GM23248 (cell line): ENCODE measurements at regions not wholly inside any gene's neighbourhood (a gene's known extent, or its start where the extent isn't known, plus 50 kb on each side); places are given as distances from the start of the nearest gene placed in this dataset.
A peak's percentile ranks its signal among the peaks of the same experiment; 100 is the strongest.

ENCODE experiments used
- DNase-seq: peaks from one replicate; pipeline ENCODE4 v3.0.0-alpha.2; 2015
- H2AFZ ChIP-seq: fragments of 200-600 bp; sonication (generic); 2 replicates; pipeline ENCODE4 v1.6.1; 2016; ENCODE audit warnings: antibody characterized with exemption
- H3F3A ChIP-seq: fragments of 200-600 bp; sonication (generic); 2 replicates; pipeline ENCODE4 v1.6.1; 2016; ENCODE audit warnings: mild to moderate bottlenecking, antibody characterized with exemption, mixed run types; ENCODE audit not compliant: insufficient read depth
- H3K27ac ChIP-seq: fragments of 200-600 bp; sonication (generic); 2 replicates; pipeline ENCODE4 v1.5.1; 2016; ENCODE audit warnings: mild to moderate bottlenecking
- H3K27me3 ChIP-seq: fragments of 200-600 bp; sonication (generic); replicated peaks from 2 replicates; pipeline ENCODE4 v1.6.1; 2016; ENCODE audit warnings: mild to moderate bottlenecking; ENCODE audit not compliant: insufficient read depth
- H3K36me3 ChIP-seq: fragments of 200-600 bp; sonication (generic); 2 replicates; pipeline ENCODE4 v1.6.1; 2016; ENCODE audit warnings: low read depth, mild to moderate bottlenecking
- H3K4me1 ChIP-seq: fragments of 200-600 bp; sonication (generic); 2 replicates; pipeline ENCODE4 v1.6.1; 2016; ENCODE audit warnings: mild to moderate bottlenecking; ENCODE audit not compliant: insufficient read depth
- H3K4me2 ChIP-seq: fragments of 200-600 bp; sonication (generic); one replicate; pipeline ENCODE4 v1.6.1; 2016; ENCODE audit warnings: mild to moderate bottlenecking; ENCODE audit not compliant: unreplicated experiment
- H3K4me3 ChIP-seq: fragments of 200-600 bp; sonication (generic); 2 replicates; pipeline ENCODE4 v1.5.1; 2016; ENCODE audit warnings: mild to moderate bottlenecking
- H3K79me2 ChIP-seq: fragments of 200-600 bp; sonication (generic); 2 replicates; pipeline ENCODE4 v1.6.1; 2016; ENCODE audit warnings: mild to moderate bottlenecking; ENCODE audit not compliant: insufficient read depth
- H3K9ac ChIP-seq: fragments of 200-600 bp; sonication (generic); 2 replicates; pipeline ENCODE4 v1.6.1; 2016; ENCODE audit warnings: mild to moderate bottlenecking
- H3K9me2 ChIP-seq: fragments of 200-600 bp; sonication (generic); 2 replicates; pipeline ENCODE4 v1.6.1; 2016; ENCODE audit warnings: mixed run types, mild to moderate bottlenecking, moderate library complexity; ENCODE audit not compliant: insufficient read depth
- H3K9me3 ChIP-seq: fragments of 200-600 bp; sonication (generic); one replicate; pipeline ENCODE4 v1.6.1; 2017; ENCODE audit warnings: low read depth
- H4K20me1 ChIP-seq: fragments of 200-600 bp; sonication (generic); 2 replicates; pipeline ENCODE4 v1.6.0; 2016; ENCODE audit not compliant: insufficient read depth
- EZH2 ChIP-seq: fragments of 200-600 bp; sonication (generic); IDR thresholded peaks from 2 replicates; pipeline ENCODE4 v1.6.1; 2018; ENCODE audit warnings: antibody characterized with exemption, mild to moderate bottlenecking; ENCODE audit not compliant: insufficient read depth, poor library complexity, severe bottlenecking
- EZH2phosphoT487 ChIP-seq: fragments of 200-600 bp; sonication (generic); IDR thresholded peaks from 2 replicates; pipeline ENCODE4 v1.6.1; 2018; ENCODE audit warnings: antibody characterized with exemption, moderate library complexity, mild to moderate bottlenecking, low read depth; ENCODE audit not compliant: insufficient read depth
- WGBS, 2 experiments: methylation state at CpG; one replicate each; pipeline ENCODE4 v1.1.6; 2015 to 2017; ENCODE audit warnings: low lambda C conversion rate in 2 of 2, low coverage in 1 of 2; ENCODE audit errors: missing lambda C conversion rate in 2 of 2; 5-methylcytosine and 5-hydroxymethylcytosine counted together
- in situ Hi-C: fragments of 300-500 bp; cut with MboI; formaldehyde crosslinking; loops from 2 replicates; pipeline ENCODE4 v1.15.0; 2020

DNA sequence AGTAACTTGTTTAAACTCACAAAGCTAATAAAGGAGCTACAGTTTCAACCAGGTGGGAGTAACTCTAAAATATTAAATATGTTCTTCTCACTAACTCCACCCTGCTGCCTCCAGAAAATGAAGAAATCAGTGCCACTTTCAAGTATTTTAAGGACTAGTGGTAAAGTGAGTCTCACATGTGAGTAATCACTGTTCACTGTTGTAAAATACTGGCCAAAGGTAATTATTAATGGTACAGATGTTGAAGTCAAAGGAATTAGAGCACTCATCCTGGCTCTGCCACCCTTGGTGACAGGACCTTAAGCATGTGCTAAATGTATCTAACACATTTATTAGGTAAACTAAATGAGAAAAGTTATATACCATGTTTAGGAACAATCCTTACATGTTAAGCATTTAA, 430.7 kb downstream of the BRINP1 start:
- no peak for TF ChIP-seq EZH2
- TF ChIP-seq EZH2phosphoT487, result no peak
- DNase-seq, result no peak
- Histone ChIP-seq H3K4me2 (no peak overlapping the region), H3K9me2 (no peaks in the 10 kb centered on the region), H3K27ac (no peak overlapping the region), H4K20me1 (no peaks in the 10 kb centered on the region), H3F3A (no peaks in the 10 kb centered on the region), H3K36me3 (no peaks in the 10 kb centered on the region), H3K4me1 (no peaks in the 10 kb centered on the region), H3K9me3 (no peaks in the 10 kb centered on the region), H3K4me3 (no peak overlapping the region), H3K79me2 (no peaks in the 10 kb centered on the region), H3K27me3 (no peaks in the 10 kb centered on the region), H3K9ac (no peak overlapping the region), H2AFZ (no peak overlapping the region)
- in situ Hi-C loops, result no loop called here

DNA sequence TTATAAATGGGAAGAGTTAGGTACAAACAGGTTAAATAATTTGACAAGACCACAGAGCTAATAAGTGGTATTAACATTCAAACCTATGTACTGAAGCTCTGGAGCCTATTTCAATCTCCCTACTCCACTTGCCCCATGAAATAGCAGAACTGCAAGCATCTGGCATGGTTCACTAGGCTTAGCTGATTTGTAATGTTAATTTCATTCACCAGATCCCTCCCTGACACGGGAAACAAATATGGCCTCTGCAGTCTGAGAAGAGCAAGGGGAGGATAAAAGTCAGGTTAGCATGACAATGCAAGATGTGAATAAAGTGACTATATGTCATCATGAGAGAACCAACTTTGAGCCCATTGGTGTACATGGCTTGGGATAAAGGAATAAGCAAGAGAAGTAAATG, 428.8 kb downstream of the BRINP1 start:
- H3K36me3 ChIP-seq, result no peaks in the 10 kb centered on the region
- DNase-seq, result no peak
- H3K27me3 ChIP-seq, result no peaks in the 10 kb centered on the region
- TF ChIP-seq EZH2phosphoT487 (no peak), EZH2 (no peak)
- H4K20me1 ChIP-seq, result no peaks in the 10 kb centered on the region
- 10 to 21% methylated on average over 1 of the region's 1 CpG for WGBS, 2 experiments
- no peak overlapping the region for H3K9ac ChIP-seq
- no peaks in the 10 kb centered on the region for H3K4me1 ChIP-seq
- no peaks in the 10 kb centered on the region for H3K9me3 ChIP-seq
- H3K27ac ChIP-seq, result no peak overlapping the region
- no peak overlapping the region for H2AFZ ChIP-seq
- in situ Hi-C loops, result no loop called here
- no peak overlapping the region for H3K4me3 ChIP-seq
- no peaks in the 10 kb centered on the region for H3F3A ChIP-seq
- H3K4me2 ChIP-seq, result no peak overlapping the region
- no peaks in the 10 kb centered on the region for H3K79me2 ChIP-seq
- no peaks in the 10 kb centered on the region for H3K9me2 ChIP-seq

DNA sequence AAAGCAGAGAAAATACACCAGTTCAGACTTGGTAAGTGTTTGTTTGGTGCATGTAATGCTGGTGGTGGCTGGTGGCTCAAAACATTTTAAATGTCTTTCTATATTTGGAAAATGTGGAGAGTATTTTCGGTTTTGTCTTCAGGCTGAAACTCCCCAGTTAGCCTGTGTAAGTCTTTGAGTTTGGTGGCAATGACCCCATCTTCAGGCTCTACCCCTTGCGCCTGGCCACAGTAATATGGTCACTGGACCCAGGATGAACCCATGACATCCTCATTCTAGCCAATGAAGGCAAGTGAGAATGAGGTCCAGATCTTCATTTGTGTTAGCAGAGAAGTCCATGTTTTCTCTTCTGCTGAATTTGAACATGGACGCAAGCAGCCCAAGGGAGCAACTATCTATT, 422.6 kb downstream of the BRINP1 start:
- no peaks in the 10 kb centered on the region for H3K9me3 ChIP-seq
- H3F3A ChIP-seq, result no peaks in the 10 kb centered on the region
- no peaks in the 10 kb centered on the region for H3K79me2 ChIP-seq
- WGBS, 2 experiments, result 61 to 72% methylated on average over 3 of the region's 3 CpGs
- in situ Hi-C loops, result no loop called here
- DNase-seq, result no peak
- no peaks in the 10 kb centered on the region for H3K9me2 ChIP-seq
- no peaks in the 10 kb centered on the region for H4K20me1 ChIP-seq
- H3K27ac ChIP-seq, result no peak overlapping the region
- H3K4me1 ChIP-seq, result no peaks in the 10 kb centered on the region
- no peak overlapping the region for H2AFZ ChIP-seq
- H3K36me3 ChIP-seq, result no peaks in the 10 kb centered on the region
- H3K9ac ChIP-seq, result no peak overlapping the region
- no peak for TF ChIP-seq EZH2phosphoT487
- TF ChIP-seq EZH2, result no peak
- no peaks in the 10 kb centered on the region for H3K27me3 ChIP-seq
- H3K4me3 ChIP-seq, result no peak overlapping the region
- H3K4me2 ChIP-seq, result no peak overlapping the region

DNA sequence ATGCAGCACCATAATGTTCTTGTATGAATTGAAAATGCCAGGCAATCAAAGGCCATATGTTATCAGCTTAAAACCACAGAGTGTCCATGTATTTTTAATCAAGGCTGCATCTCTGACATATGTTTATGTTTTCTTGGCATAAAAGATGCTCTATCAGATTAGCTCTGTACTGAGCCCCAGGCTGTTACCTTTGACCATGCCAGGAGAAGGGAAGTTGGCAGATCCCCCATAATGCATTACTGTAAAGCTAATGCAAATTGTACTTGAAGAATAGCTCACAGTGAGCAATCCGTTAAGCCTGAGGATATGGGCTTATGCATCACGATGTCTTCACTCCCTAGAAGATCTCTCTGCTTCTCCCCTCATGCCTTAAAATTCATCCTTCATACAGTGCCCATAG, 414.4 kb downstream of the BRINP1 start:
- Histone ChIP-seq H4K20me1 (no peaks in the 10 kb centered on the region), H3K27me3 (no peaks in the 10 kb centered on the region), H3K9me2 (no peaks in the 10 kb centered on the region; the same call in 1 of the 2 replicates), H3K9me3 (no peaks in the 10 kb centered on the region), H3K27ac (no peak overlapping the region), H3K4me2 (no peak overlapping the region), H3K4me1 (no peaks in the 10 kb centered on the region), H3K4me3 (no peak overlapping the region), H3F3A (no peaks in the 10 kb centered on the region), H3K9ac (no peak overlapping the region), H3K79me2 (no peaks in the 10 kb centered on the region), H2AFZ (no peak overlapping the region), H3K36me3 (no peaks in the 10 kb centered on the region)
- 53 to 65% methylated on average over 2 of the region's 2 CpGs for WGBS, 2 experiments
- TF ChIP-seq EZH2phosphoT487 (no peak), EZH2 (no peak)
- in situ Hi-C loops, result no loop called here
- no peak for DNase-seq

DNA sequence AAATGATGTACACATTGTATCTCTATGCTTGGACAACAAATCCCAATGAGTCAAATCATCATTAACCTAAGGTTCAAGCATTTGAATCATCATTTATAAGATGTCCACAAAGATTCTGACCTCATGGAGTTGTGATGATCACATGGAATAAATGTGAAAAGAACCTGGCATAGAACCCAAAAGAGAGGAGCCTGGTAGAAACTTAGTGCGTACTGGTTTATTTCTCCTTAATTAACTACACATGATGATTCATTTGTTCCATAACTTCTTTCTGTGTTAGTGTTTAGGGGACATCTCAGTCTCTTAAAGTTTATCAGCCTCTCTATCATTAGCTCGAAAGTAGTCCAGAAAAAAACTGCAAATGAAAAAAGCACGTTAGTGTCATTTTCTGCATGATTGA, 411.6 kb downstream of the BRINP1 start:
- no peak overlapping the region for H3K9ac ChIP-seq
- no peaks in the 10 kb centered on the region for H3K79me2 ChIP-seq
- no peaks in the 10 kb centered on the region for H3K27me3 ChIP-seq
- H3K4me2 ChIP-seq, result no peak overlapping the region
- DNase-seq, result peak; percentile 36
- 43 to 53% methylated on average over 3 of the region's 3 CpGs for WGBS, 2 experiments
- no peak overlapping the region for H2AFZ ChIP-seq
- H3K9me3 ChIP-seq, result no peaks in the 10 kb centered on the region
- TF ChIP-seq EZH2phosphoT487 (no peak), EZH2 (no peak)
- peaks cover 10% of the 10 kb centered on the region for H3F3A ChIP-seq
- H3K36me3 ChIP-seq, result no peaks in the 10 kb centered on the region
- no peak overlapping the region for H3K27ac ChIP-seq
- H3K4me3 ChIP-seq, result no peak overlapping the region
- H3K9me2 ChIP-seq, result no peaks in the 10 kb centered on the region; the same call in 1 of the 2 replicates
- no peaks in the 10 kb centered on the region for H4K20me1 ChIP-seq
- in situ Hi-C loops, result no loop called here
- H3K4me1 ChIP-seq, result peaks cover 11% of the 10 kb centered on the region
